22Rv1 (cell line): ENCODE measurements at regions not wholly inside any gene's neighbourhood (a gene's known extent, or its start where the extent isn't known, plus 50 kb on each side); places are given as distances from the start of the nearest gene placed in this dataset.

ENCODE experiments used
- CTCF ChIP-seq: fragments of 450-650 bp; IDR thresholded peaks from 2 replicates; pipeline ENCODE4 v1.5.1; 2017; ENCODE audit warnings: mild to moderate bottlenecking
- ZFX ChIP-seq: fragments of 450-650 bp; IDR thresholded peaks from 2 replicates; pipeline ENCODE4 v1.6.1; 2017; ENCODE audit warnings: antibody characterized with exemption, borderline replicate concordance

GRCh38 chr1:226497276-226497833, 51.2 kb upstream of the STUM start:
- TF ChIP-seq CTCF (no peak), ZFX (no peak)
